Esophagus squamous epithelium (tissue), 5 donors: ENCODE measurements at regions not wholly inside any gene's neighbourhood (a gene's known extent, or its start where the extent isn't known, plus 50 kb on each side); places are given as distances from the start of the nearest gene placed in this dataset.
"Not testable (repeated sequence)": the region's sequence is repeated elsewhere in the genome, so short reads cannot be mapped to it uniquely, and the experiment has no call there.

Experiments used
- DNase-seq: peaks from one replicate; lab custom pipeline; 2025; lab: John Stamatoyannopoulos, UW
- H3K27ac ChIP-seq, 4 donors: fragments of 200-600 bp; sonication (generic); one replicate each; pipeline ENCODE4 v1.5.1; 2016 to 2019; ENCODE audit warnings: mild to moderate bottlenecking in 1 of 4
- H3K27me3 ChIP-seq, 4 donors: fragments of 200-600 bp; sonication (generic); 1 replicate in 3 of 4; 2 replicates in 1 of 4; pipeline versions ENCODE4 v1.5.1 to v1.6.0; 2017 to 2021; ENCODE audit warnings: antibody characterized with exemption in 1 of 4
- H3K36me3 ChIP-seq, 3 donors: fragments of 200-600 bp; sonication (generic); one replicate each; pipeline ENCODE4 v1.5.1; 2016 to 2019
- H3K4me1 ChIP-seq, 3 donors: fragments of 200-600 bp; sonication (generic); one replicate each; pipeline ENCODE4 v1.5.1; 2017 to 2019
- H3K4me3 ChIP-seq, 4 donors: fragments of 200-600 bp; sonication (generic); 1 replicate in 3 of 4; 2 replicates in 1 of 4; pipeline ENCODE4 v1.5.1; 2016 to 2019; ENCODE audit warnings: mild to moderate bottlenecking in 2 of 4, moderate library complexity in 1 of 4
- H3K9me3 ChIP-seq, 3 donors: fragments of 200-600 bp; sonication (generic); one replicate each; pipeline ENCODE4 v1.5.1; 2016 to 2019
- POLR2A ChIP-seq, 4 donors: fragments of 450-650 bp; IDR thresholded peaks; one replicate each; pipeline ENCODE4 v1.6.1; 2017; ENCODE audit warnings: antibody characterized with exemption in 4 of 4, mild to moderate bottlenecking in 4 of 4, moderate library complexity in 3 of 4
- whole genome bisulfite sequencing, 2 donors: methylation state at CpG; one replicate each; pipeline ENCODE4 v1.1.5; 2018; 5-methylcytosine and 5-hydroxymethylcytosine counted together
- intact Hi-C: fragments of 100-400 bp; cut with DNase I; formaldehyde crosslinking; loops from one replicate; pipeline ENCODE4 v1.15.0; 2022
- TF ChIP-seq, protein P1 (sequence below), 6 experiments: fragments of 450-650 bp in 4 of 6; fragments of 200-600 bp in 2 of 6; sonication (generic) in 2 of 6; IDR thresholded peaks; one replicate each; pipeline ENCODE4 v1.5.1; 2016 to 2019; ENCODE audit warnings: antibody characterized with exemption in 6 of 6, mild to moderate bottlenecking in 4 of 6, moderate library complexity in 4 of 6
- donor health status: DM: yes; HTN: yes; CAD: no.

DNA sequence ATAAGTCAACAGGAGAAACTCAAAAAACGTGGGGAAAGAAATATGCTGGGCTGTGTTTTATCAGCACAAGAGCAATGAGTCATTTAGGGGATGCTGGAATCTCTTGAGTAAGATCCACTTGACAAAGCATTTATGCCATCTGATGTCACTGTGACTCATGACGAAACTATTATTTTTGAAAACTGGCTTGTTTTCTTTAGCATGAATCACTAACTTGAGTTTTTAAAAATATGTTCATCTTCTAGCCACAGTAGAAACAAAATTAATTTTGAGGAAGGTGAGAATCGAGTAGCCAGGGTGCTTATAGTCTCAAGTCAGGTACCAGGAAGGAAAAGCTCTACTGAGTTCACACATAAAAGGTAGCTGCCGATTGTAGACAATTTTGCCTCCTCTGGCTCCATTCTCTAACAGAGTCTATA lies 456.2 kb upstream of the MGAT4C start:
- intact Hi-C loops, result no loop called here
- WGBS, 2 donors, result 29 to 34% methylated on average over 4 of the region's 4 CpGs
- TF ChIP-seq POLR2A (IDR thresholded peaks at IDR 0.05), result no peak
- TF ChIP-seq, protein P1, sequence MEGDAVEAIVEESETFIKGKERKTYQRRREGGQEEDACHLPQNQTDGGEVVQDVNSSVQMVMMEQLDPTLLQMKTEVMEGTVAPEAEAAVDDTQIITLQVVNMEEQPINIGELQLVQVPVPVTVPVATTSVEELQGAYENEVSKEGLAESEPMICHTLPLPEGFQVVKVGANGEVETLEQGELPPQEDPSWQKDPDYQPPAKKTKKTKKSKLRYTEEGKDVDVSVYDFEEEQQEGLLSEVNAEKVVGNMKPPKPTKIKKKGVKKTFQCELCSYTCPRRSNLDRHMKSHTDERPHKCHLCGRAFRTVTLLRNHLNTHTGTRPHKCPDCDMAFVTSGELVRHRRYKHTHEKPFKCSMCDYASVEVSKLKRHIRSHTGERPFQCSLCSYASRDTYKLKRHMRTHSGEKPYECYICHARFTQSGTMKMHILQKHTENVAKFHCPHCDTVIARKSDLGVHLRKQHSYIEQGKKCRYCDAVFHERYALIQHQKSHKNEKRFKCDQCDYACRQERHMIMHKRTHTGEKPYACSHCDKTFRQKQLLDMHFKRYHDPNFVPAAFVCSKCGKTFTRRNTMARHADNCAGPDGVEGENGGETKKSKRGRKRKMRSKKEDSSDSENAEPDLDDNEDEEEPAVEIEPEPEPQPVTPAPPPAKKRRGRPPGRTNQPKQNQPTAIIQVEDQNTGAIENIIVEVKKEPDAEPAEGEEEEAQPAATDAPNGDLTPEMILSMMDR (IDR thresholded peaks at IDR 0.05), result no peak
- no peak for DNase-seq
- peaks cover 0 to 7% (median 0%) of the 10 kb centered on the region in 3 donors for H3K4me1 ChIP-seq
- no peak overlapping the region for H3K4me3 ChIP-seq
- H3K27ac ChIP-seq, result no peak overlapping the region
- no peaks in the 10 kb centered on the region for H3K27me3 ChIP-seq
- H3K9me3 ChIP-seq, result peaks cover 0 to 12% (median 0%) of the 10 kb centered on the region in 3 donors
- no peaks in the 10 kb centered on the region for H3K36me3 ChIP-seq

DNA sequence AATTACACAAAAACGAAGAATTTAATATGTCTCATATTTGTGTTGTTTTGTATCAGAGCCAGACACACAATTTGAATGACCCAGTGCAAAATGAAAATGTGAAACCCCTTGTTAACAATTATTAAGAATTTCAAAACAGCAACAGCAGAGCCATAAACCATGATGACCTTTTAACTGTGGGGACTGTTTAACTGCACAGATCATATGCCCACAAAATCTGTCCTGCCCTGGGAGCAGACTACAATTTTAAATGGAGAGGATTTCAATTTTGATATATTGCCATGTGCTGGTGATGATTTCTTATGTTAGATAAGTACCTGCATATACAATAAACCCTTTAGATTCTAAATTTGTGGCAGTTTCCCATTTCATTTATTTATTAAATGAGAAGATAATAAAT lies 455.5 kb upstream of the MGAT4C start:
- Histone ChIP-seq H3K9me3 (peaks cover 0 to 12% (median 0%) of the 10 kb centered on the region in 3 donors), H3K36me3 (no peaks in the 10 kb centered on the region), H3K4me3 (no peak overlapping the region), H3K27me3 (no peaks in the 10 kb centered on the region), H3K4me1 (peaks cover 0 to 7% (median 0%) of the 10 kb centered on the region in 3 donors), H3K27ac (no peak overlapping the region)
- DNase-seq, result no peak
- 46 to 62% methylated on average over 1 of the region's 1 CpG for WGBS, 2 donors
- intact Hi-C loops, result no loop called here
- no peak for TF ChIP-seq POLR2A (IDR thresholded peaks at IDR 0.05)
- TF ChIP-seq, protein P1 (IDR thresholded peaks at IDR 0.05), result no peak

DNA sequence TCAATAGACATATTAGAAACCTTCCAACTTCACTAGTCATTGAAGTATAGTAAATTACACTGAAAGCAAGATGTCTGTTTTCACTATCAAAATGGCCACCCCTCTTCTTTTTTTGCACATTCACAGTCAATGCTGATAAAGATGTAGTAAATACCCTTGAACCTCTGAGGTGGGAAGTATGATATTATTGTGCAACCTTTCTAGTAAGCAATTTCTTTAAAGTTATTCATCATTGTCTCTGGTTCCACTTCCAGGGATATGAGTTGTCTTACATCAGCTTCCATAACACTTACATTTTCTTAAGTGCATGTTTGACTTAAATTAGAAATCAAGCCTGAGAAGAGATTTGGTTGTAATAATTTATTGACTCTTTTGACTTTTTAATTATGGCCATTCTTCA lies 453.9 kb upstream of the MGAT4C start:
- intact Hi-C loops, result no loop called here
- no peak for DNase-seq
- Histone ChIP-seq H3K27me3 (no peaks in the 10 kb centered on the region), H3K27ac (no peak overlapping the region), H3K4me1 (peaks cover 0 to 7% (median 0%) of the 10 kb centered on the region in 3 donors), H3K4me3 (no peak overlapping the region), H3K9me3 (peaks cover 0 to 12% (median 0%) of the 10 kb centered on the region in 3 donors), H3K36me3 (no peaks in the 10 kb centered on the region)
- no peak for TF ChIP-seq POLR2A (IDR thresholded peaks at IDR 0.05)
- TF ChIP-seq, protein P1 (IDR thresholded peaks at IDR 0.05), result no peak

DNA sequence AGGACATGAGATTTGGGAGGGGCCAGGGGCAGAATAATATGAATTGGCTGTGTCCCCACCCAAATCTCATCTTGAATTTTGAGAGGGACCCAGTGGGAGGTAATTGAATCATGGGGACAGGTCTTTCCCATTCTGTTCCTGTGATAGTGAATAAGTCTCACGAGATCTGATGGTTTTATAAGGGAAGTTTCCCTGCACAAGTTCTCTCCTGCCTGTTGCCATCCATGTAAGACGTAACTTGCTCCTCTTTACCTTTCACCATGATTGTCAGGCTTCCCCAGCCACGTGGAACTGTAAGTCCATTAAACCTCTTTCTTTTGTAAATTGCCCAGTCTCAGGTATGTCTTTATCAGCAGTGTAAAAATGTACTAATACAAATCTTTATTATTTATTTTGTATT lies 452.8 kb upstream of the MGAT4C start:
- H3K27ac ChIP-seq, H3K36me3 ChIP-seq, DNase-seq, H3K27me3 ChIP-seq, H3K4me1 ChIP-seq, H3K4me3 ChIP-seq, intact Hi-C loops: not testable (repeated sequence)
- 48 to 70% methylated on average over 3 of the region's 3 CpGs for WGBS, 2 donors
- peaks cover 0 to 12% (median 0%) of the 10 kb centered on the region in 3 donors for H3K9me3 ChIP-seq

DNA sequence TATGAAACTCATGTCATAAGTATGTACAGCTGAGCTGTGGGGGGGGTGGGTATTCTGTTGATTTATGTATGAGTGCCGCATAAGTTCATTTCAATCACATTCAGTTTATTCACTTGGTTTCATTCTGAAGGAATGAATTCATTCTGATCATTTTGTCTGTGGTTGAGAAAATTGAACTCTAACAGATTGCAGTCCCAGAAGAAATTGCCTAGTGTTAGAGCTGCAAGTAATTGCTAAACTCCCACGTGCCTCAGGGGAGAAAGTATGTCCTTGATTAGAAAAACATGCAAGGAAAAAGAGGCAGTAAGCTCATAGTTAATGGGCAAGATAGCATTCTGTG lies 442.4 kb upstream of the MGAT4C start:
- H3K36me3 ChIP-seq, result no peaks in the 10 kb centered on the region
- WGBS, 2 donors, result 52 to 56% methylated on average over 2 of the region's 2 CpGs
- DNase-seq, result no peak
- no peaks in the 10 kb centered on the region for H3K27me3 ChIP-seq
- intact Hi-C loops, result no loop called here
- H3K9me3 ChIP-seq, result no peaks in the 10 kb centered on the region
- H3K27ac ChIP-seq, result no peak overlapping the region
- TF ChIP-seq, protein P1 (IDR thresholded peaks at IDR 0.05), result no peak
- TF ChIP-seq POLR2A (IDR thresholded peaks at IDR 0.05), result no peak
- H3K4me1 ChIP-seq, result no peaks in the 10 kb centered on the region
- H3K4me3 ChIP-seq, result no peak overlapping the region
